H1 (cell line): ENCODE measurements at regions not wholly inside any gene's neighbourhood (a gene's known extent, or its start where the extent isn't known, plus 50 kb on each side); places are given as distances from the start of the nearest gene placed in this dataset.

ENCODE experiments used
- CTCF ChIA-PET: fragments of 300-600 bp; sonication (Branson Sonifier 250); formaldehyde crosslinking; loops from one replicate; lab custom pipeline; 2021; ENCODE audit not compliant: partially characterized antibody; lab: Charles Lee
- POLR2A ChIA-PET: fragments of 300-600 bp; sonication (Branson Sonifier 250); formaldehyde crosslinking; loops from one replicate; lab custom pipeline; 2021; ENCODE audit warnings: inconsistent platforms; ENCODE audit not compliant: partially characterized antibody; lab: Charles Lee
- DNase-seq, 2 experiments: peaks; one replicate each; pipeline versions ENCODE4 v3.0.0 to v3.0.0-alpha.2; 2010 to 2022; ENCODE audit warnings: low spot score in 2 of 2, low read depth in 1 of 2, mixed read lengths in 1 of 2
- FAIRE-seq: peaks from 2 replicates; lab custom pipeline; 2011; peaks lifted over from hg19 to GRCh38; lab: Jason Lieb, UNC
- H2AFZ ChIP-seq: 2 replicates; pipeline ENCODE4 v1.8.1; 2012; ENCODE audit warnings: low read length, inconsistent platforms
- H2AK5ac ChIP-seq: 2 replicates; pipeline ENCODE4 v1.6.1; 2013; ENCODE audit warnings: low read depth, low read length
- H2BK120ac ChIP-seq: replicated peaks from 2 replicates; pipeline ENCODE3; 2013; ENCODE audit warnings: low read depth, low read length, inconsistent platforms
- H2BK12ac ChIP-seq: 2 replicates; pipeline ENCODE4 v1.6.1; 2013; ENCODE audit warnings: low read depth, low read length
- H2BK15ac ChIP-seq: 2 replicates; pipeline ENCODE4 v1.6.1; 2013; ENCODE audit warnings: low read length
- H2BK20ac ChIP-seq: 2 replicates; pipeline ENCODE4 v1.6.1; 2013; ENCODE audit warnings: low read length
- H2BK5ac ChIP-seq: 2 replicates; pipeline ENCODE4 v1.6.1; 2013; ENCODE audit warnings: low read depth, low read length
- H3K14ac ChIP-seq: 2 replicates; pipeline ENCODE4 v1.6.1; 2013; ENCODE audit warnings: inconsistent platforms; ENCODE audit not compliant: insufficient read length
- H3K18ac ChIP-seq: 2 replicates; pipeline ENCODE4 v1.6.1; 2013; ENCODE audit warnings: low read length; ENCODE audit errors: extremely low read depth
- H3K23ac ChIP-seq: 2 replicates; pipeline ENCODE4 v1.6.1; 2013; ENCODE audit warnings: inconsistent platforms; ENCODE audit not compliant: insufficient read length
- H3K23me2 ChIP-seq: 2 replicates; pipeline ENCODE4 v1.6.1; 2013; ENCODE audit warnings: low read depth, low read length
- H3K27ac ChIP-seq: 2 replicates; pipeline ENCODE4 v1.6.1; 2011; ENCODE audit warnings: low read depth, low read length, inconsistent platforms
- H3K27me3 ChIP-seq, 4 experiments: replicated peaks in 1 of 4; 1 replicate in 1 of 4; 2 replicates in 3 of 4; pipeline versions ENCODE4 v1.6.1 to v1.8.1; 2011 to 2013; ENCODE audit warnings: low read length in 3 of 4, mild to moderate bottlenecking in 3 of 4, inconsistent platforms in 2 of 4, mixed read lengths in 2 of 4, moderate library complexity in 1 of 4; ENCODE audit not compliant: control insufficient read depth in 3 of 4, insufficient read depth in 3 of 4; ENCODE audit errors: extremely low read depth in 1 of 4
- H3K36me3 ChIP-seq, 4 experiments: 2 replicates each; pipeline versions ENCODE4 v1.6.1 to v1.8.1; 2011 to 2013; ENCODE audit warnings: mild to moderate bottlenecking in 4 of 4, low read length in 3 of 4, moderate library complexity in 2 of 4, control low read depth in 1 of 4, inconsistent platforms in 1 of 4; ENCODE audit not compliant: insufficient read depth in 4 of 4, control insufficient read depth in 2 of 4
- H3K4ac ChIP-seq: replicated peaks from 2 replicates; pipeline ENCODE3; 2013; ENCODE audit warnings: low read length, low read depth, mixed read lengths, inconsistent platforms; ENCODE audit not compliant: insufficient read length
- H3K4me1 ChIP-seq, 4 experiments: replicated peaks in 1 of 4; 1 replicate in 1 of 4; 2 replicates in 3 of 4; pipeline versions ENCODE4 v1.6.1 to v1.8.1; 2011 to 2013; ENCODE audit warnings: low read length in 3 of 4, inconsistent platforms in 2 of 4, mixed read lengths in 1 of 4; ENCODE audit not compliant: insufficient read depth in 4 of 4, control insufficient read depth in 3 of 4
- H3K4me2 ChIP-seq, 2 experiments: 2 replicates each; pipeline versions ENCODE4 v1.6.1 to v1.8.1; 2011 to 2013; ENCODE audit warnings: low read depth in 2 of 2, low read length in 2 of 2, control low read depth in 1 of 2, inconsistent platforms in 1 of 2, mild to moderate bottlenecking in 1 of 2; ENCODE audit not compliant: insufficient read depth in 1 of 2
- H3K4me3 ChIP-seq, 4 experiments: fragments of 200-600, 300-600 bp in 1 of 4; sonication (generic), shearing (Covaris generic), sonication (Bioruptor Twin) in 1 of 4; 2 replicates each; pipeline versions ENCODE4 v1.5.1 to v1.8.1; 2011 to 2016; ENCODE audit warnings: low read length in 4 of 4, low read depth in 3 of 4, control low read depth in 2 of 4, inconsistent platforms in 2 of 4, mild to moderate bottlenecking in 2 of 4, mixed read lengths in 1 of 4, moderate library complexity in 1 of 4; ENCODE audit not compliant: insufficient read depth in 2 of 4; ENCODE audit errors: extremely low read depth in 1 of 4
- H3K56ac ChIP-seq: replicated peaks from 2 replicates; pipeline ENCODE3; 2013; ENCODE audit warnings: low read depth, mild to moderate bottlenecking, mixed read lengths, low read length, inconsistent platforms; ENCODE audit not compliant: insufficient read length
- H3K79me1 ChIP-seq: 2 replicates; pipeline ENCODE4 v1.6.1; 2013; ENCODE audit warnings: low read depth, low read length, control low read depth
- H3K79me2 ChIP-seq, 2 experiments: 2 replicates each; pipeline versions ENCODE4 v1.6.1 to v1.8.1; 2012 to 2013; ENCODE audit warnings: low read length in 2 of 2, mild to moderate bottlenecking in 2 of 2, inconsistent platforms in 1 of 2; ENCODE audit not compliant: insufficient read depth in 2 of 2, control insufficient read depth in 1 of 2
- H3K9ac ChIP-seq, 4 experiments: replicated peaks in 1 of 4; 1 replicate in 1 of 4; 2 replicates in 3 of 4; pipeline versions ENCODE4 v1.6.1 to v1.8.1; 2011 to 2013; ENCODE audit warnings: low read depth in 3 of 4, low read length in 3 of 4, control low read depth in 2 of 4, mild to moderate bottlenecking in 2 of 4, moderate library complexity in 2 of 4, inconsistent platforms in 1 of 4; ENCODE audit errors: extremely low read depth in 1 of 4
- H3K9me3 ChIP-seq, 2 experiments: 2 replicates each; pipeline versions ENCODE4 v1.6.1 to v1.8.1; 2012 to 2013; ENCODE audit warnings: mild to moderate bottlenecking in 2 of 2, moderate library complexity in 2 of 2, control low read depth in 1 of 2, inconsistent platforms in 1 of 2, low read depth in 1 of 2, low read length in 1 of 2, mixed read lengths in 1 of 2; ENCODE audit not compliant: insufficient read depth in 2 of 2
- H4K20me1 ChIP-seq, 2 experiments: replicated peaks in 1 of 2; 2 replicates each; pipeline versions ENCODE3 to v1.8.1; 2011 to 2013; ENCODE audit warnings: inconsistent platforms in 2 of 2, low read length in 2 of 2, mild to moderate bottlenecking in 1 of 2; ENCODE audit not compliant: insufficient read depth in 2 of 2, control insufficient read depth in 1 of 2
- H4K5ac ChIP-seq: 2 replicates; pipeline ENCODE4 v1.6.1; 2013; ENCODE audit warnings: low read length, low read depth, mixed read lengths, inconsistent platforms; ENCODE audit not compliant: insufficient read length
- H4K8ac ChIP-seq: 2 replicates; pipeline ENCODE4 v1.8.0; 2013; ENCODE audit warnings: mild to moderate bottlenecking, moderate library complexity, low read length, inconsistent platforms; ENCODE audit not compliant: insufficient read depth; ENCODE audit errors: extremely low read depth
- H4K91ac ChIP-seq: replicated peaks from 2 replicates; pipeline ENCODE3; 2013; ENCODE audit warnings: low read length, mixed read lengths, inconsistent platforms; ENCODE audit not compliant: insufficient read length
- CEBPB ChIP-seq: IDR thresholded peaks from 2 replicates; pipeline ENCODE4 v1.6.1; 2012; ENCODE audit warnings: low read depth, low read length
- E2F6 ChIP-seq: IDR thresholded peaks from 2 replicates; pipeline ENCODE4 v1.6.1; 2012; ENCODE audit warnings: inconsistent platforms
- EGR1 ChIP-seq: IDR thresholded peaks from 2 replicates; pipeline ENCODE4 v1.6.1; 2011; ENCODE audit warnings: low read depth, low read length, borderline replicate concordance
- GABPA ChIP-seq: IDR thresholded peaks from 2 replicates; pipeline ENCODE4 v1.6.1; 2011; ENCODE audit warnings: mild to moderate bottlenecking, low read length, moderate library complexity, borderline replicate concordance; ENCODE audit not compliant: insufficient read depth
- KDM4A ChIP-seq: IDR thresholded peaks from one replicate; pipeline ENCODE4 v1.7.1; 2012; ENCODE audit warnings: low read depth, mild to moderate bottlenecking, moderate library complexity, low read length, inconsistent platforms; ENCODE audit not compliant: severe bottlenecking
- MAFK ChIP-seq: IDR thresholded peaks from 2 replicates; pipeline ENCODE4 v1.6.1; 2012; ENCODE audit warnings: low read depth, mild to moderate bottlenecking, improper control_type of control experiment, low read length
- MAX ChIP-seq: IDR thresholded peaks from 2 replicates; pipeline ENCODE4 v1.6.1; 2012; ENCODE audit warnings: inconsistent platforms
- PHF8 ChIP-seq: fragments of 200-600 bp; sonication (generic); conservative IDR thresholded peaks from 2 replicates; pipeline ENCODE4 v1.7.1; 2012; ENCODE audit warnings: low read depth, mild to moderate bottlenecking, inconsistent platforms, low read length, moderate library complexity
- WGBS, 2 experiments: shearing (Covaris generic) in 1 of 2; methylation state at CpG; one replicate each; pipeline versions ENCODE4 v1.1.6 to v1.1.7; 2013 to 2015; ENCODE audit warnings: low lambda C conversion rate in 2 of 2, mixed read lengths in 2 of 2, inconsistent platforms in 1 of 2, low coverage in 1 of 2, missing lambda C conversion rate in 1 of 2; ENCODE audit not compliant: insufficient replicate concordance in 2 of 2, insufficient coverage in 1 of 2, insufficient read length in 1 of 2; ENCODE audit errors: extremely low coverage in 1 of 2, missing lambda C conversion rate in 1 of 2; 5-methylcytosine and 5-hydroxymethylcytosine counted together

GRCh38 chr10:128576943-128577670 is 450.9 kb upstream of the MKI67 start:
- H3K79me2 ChIP-seq = no peaks in the 10 kb centered on the region
- no peaks in the 10 kb centered on the region for H4K20me1 ChIP-seq
- H4K8ac ChIP-seq = no peak overlapping the region
- peak overlapping the region; percentile 99 for H2AK5ac ChIP-seq
- H3K9me3 ChIP-seq = no peaks in the 10 kb centered on the region; a peak in 2 of 4 replicates
- H2BK120ac ChIP-seq = peak overlapping the region; percentile 85
- no peak overlapping the region for H3K14ac ChIP-seq
- H3K4me3 ChIP-seq = no peak overlapping the region
- peak overlapping the region; percentile 71 for H3K18ac ChIP-seq
- peak overlapping the region; percentile 87; the same call in 1 of the 2 replicates for H2BK5ac ChIP-seq
- no peaks in the 10 kb centered on the region; the same call in 1 of the 2 replicates for H3K23me2 ChIP-seq
- no peak overlapping the region for H3K27ac ChIP-seq
- H4K5ac ChIP-seq = no peak overlapping the region
- H3K4me1 ChIP-seq = peaks cover 0 to 10% (median 4%) of the 10 kb centered on the region in 4 experiments; a peak in 5 of 7 replicates
- H3K9ac ChIP-seq = no peak overlapping the region
- FAIRE-seq (peak; percentile 39), DNase-seq (peak in 1 of 2 experiments; percentile 19)
- H3K79me1 ChIP-seq = no peaks in the 10 kb centered on the region
- peak overlapping the region; percentile 91 for H4K91ac ChIP-seq
- ChIA-PET CTCF (interaction anchor here (1.1 kb wide), 1 partner anchor 28 kb away, joined by 3 read pairs; no protein-coding TSS in a partner anchor), POLR2A (no interaction called here)
- peak overlapping the region; percentile 99; the same call in 1 of the 2 replicates for H2BK12ac ChIP-seq
- WGBS, 2 experiments = 73% methylated on average over 11 of the region's 11 CpGs; no CpG with 5 or more reads in 1 of the 2 experiments
- no peak overlapping the region for H2AFZ ChIP-seq
- H2BK20ac ChIP-seq = peak overlapping the region; percentile 90
- H3K56ac ChIP-seq = no peak overlapping the region
- no peak overlapping the region for H2BK15ac ChIP-seq
- no peak overlapping the region for H3K4me2 ChIP-seq
- peaks cover 0 to 3% (median 1%) of the 10 kb centered on the region in 4 experiments; a peak in 4 of 7 replicates for H3K27me3 ChIP-seq
- no peak overlapping the region for H3K23ac ChIP-seq
- H3K36me3 ChIP-seq = no peaks in the 10 kb centered on the region
- peak overlapping the region; percentile 63 for H3K4ac ChIP-seq
- TF ChIP-seq E2F6 (peak; percentile 98), PHF8 (no peak), CEBPB (peak; percentile 89), GABPA (no peak), MAX (peak; percentile 75), EGR1 (no peak), MAFK (no peak), KDM4A (no peak)
